Glutamatergic neuron (in vitro differentiated cells): ENCODE measurements at regions not wholly inside any gene's neighbourhood (a gene's known extent, or its start where the extent isn't known, plus 50 kb on each side); places are given as distances from the start of the nearest gene placed in this dataset.

Experiments used
- DNase-seq: peaks from one replicate; pipeline ENCODE4 v3.0.0; 2022
- H3K27ac Mint-ChIP-seq: one replicate; pipeline ENCODE4 v1.8.0; 2020; ENCODE audit warnings: mild to moderate bottlenecking, mixed read lengths, inconsistent platforms; ENCODE audit not compliant: unreplicated experiment
- H3K27me3 Mint-ChIP-seq: one replicate; pipeline ENCODE4 v1.8.0; 2020; ENCODE audit warnings: mild to moderate bottlenecking, moderate library complexity, mixed read lengths, inconsistent platforms; ENCODE audit not compliant: unreplicated experiment
- H3K36me3 Mint-ChIP-seq: one replicate; pipeline ENCODE4 v1.8.0; 2020; ENCODE audit warnings: mild to moderate bottlenecking, mixed read lengths, inconsistent platforms; ENCODE audit not compliant: unreplicated experiment
- H3K4me1 Mint-ChIP-seq: one replicate; pipeline ENCODE4 v1.8.0; 2020; ENCODE audit warnings: mild to moderate bottlenecking, low read depth, mixed read lengths, inconsistent platforms; ENCODE audit not compliant: unreplicated experiment
- H3K4me3 Mint-ChIP-seq: one replicate; pipeline ENCODE4 v1.8.0; 2020; ENCODE audit warnings: mild to moderate bottlenecking, mixed read lengths, inconsistent platforms; ENCODE audit not compliant: unreplicated experiment
- H3K9me3 Mint-ChIP-seq: one replicate; pipeline ENCODE4 v1.8.0; 2020; ENCODE audit warnings: mild to moderate bottlenecking, moderate library complexity, mixed read lengths, inconsistent platforms; ENCODE audit not compliant: unreplicated experiment
- TF ChIP-seq, protein P1 (sequence below): fragments of 200-600 bp; sonication (generic); IDR thresholded peaks from one replicate; pipeline ENCODE4 v1.5.0; 2021; ENCODE audit not compliant: partially characterized antibody, unreplicated experiment

DNA sequence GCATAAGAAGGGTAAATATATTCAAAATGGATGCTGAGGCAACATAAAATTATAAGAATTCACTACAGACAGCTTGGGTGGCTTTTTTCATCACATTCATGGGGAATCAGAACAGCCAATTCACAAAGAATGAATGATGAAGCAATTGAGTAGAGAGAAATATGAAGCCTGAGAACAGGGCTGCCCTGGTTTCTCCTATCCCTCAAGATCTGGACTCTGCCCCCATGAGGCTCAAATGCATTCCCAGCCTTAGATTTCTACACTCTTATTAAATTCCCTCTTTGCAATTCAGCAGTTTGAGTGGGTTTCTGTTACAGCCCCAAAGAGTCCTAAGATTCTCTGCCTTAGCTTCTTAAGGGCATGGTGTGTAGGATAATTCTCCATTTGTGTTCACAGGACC is 172.5 kb downstream of the MAIP1 start:
- DNase-seq: no peak
- peaks cover 5% of the 10 kb centered on the region for H3K9me3 Mint-ChIP-seq
- peaks cover 10% of the 10 kb centered on the region for H3K36me3 Mint-ChIP-seq
- TF ChIP-seq, protein P1, sequence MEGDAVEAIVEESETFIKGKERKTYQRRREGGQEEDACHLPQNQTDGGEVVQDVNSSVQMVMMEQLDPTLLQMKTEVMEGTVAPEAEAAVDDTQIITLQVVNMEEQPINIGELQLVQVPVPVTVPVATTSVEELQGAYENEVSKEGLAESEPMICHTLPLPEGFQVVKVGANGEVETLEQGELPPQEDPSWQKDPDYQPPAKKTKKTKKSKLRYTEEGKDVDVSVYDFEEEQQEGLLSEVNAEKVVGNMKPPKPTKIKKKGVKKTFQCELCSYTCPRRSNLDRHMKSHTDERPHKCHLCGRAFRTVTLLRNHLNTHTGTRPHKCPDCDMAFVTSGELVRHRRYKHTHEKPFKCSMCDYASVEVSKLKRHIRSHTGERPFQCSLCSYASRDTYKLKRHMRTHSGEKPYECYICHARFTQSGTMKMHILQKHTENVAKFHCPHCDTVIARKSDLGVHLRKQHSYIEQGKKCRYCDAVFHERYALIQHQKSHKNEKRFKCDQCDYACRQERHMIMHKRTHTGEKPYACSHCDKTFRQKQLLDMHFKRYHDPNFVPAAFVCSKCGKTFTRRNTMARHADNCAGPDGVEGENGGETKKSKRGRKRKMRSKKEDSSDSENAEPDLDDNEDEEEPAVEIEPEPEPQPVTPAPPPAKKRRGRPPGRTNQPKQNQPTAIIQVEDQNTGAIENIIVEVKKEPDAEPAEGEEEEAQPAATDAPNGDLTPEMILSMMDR: no peak
- peaks cover 2% of the 10 kb centered on the region for H3K27me3 Mint-ChIP-seq
- H3K27ac Mint-ChIP-seq: no peak overlapping the region
- H3K4me3 Mint-ChIP-seq: no peak overlapping the region
- peaks cover 6% of the 10 kb centered on the region for H3K4me1 Mint-ChIP-seq

DNA sequence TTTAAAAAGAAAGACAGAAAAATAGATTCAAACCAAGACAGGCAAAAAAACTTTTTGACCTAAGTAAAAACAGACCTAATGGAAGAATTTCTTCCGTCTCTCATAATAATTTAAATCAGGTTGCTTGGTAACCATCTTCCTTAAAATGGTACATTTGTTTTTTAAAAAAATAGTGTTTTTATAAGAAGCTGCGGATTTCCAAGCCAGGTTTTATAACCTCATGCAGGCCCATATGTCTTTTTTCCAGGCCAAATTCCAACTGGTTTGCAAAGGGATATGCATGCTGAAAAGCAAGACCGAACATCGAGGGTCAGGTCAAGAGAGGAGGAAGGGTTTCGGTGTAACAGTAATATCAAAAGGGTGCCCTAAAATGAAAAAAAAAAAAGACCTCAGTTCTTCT is 172.9 kb downstream of the MAIP1 start:
- H3K27ac Mint-ChIP-seq: no peak overlapping the region
- peaks cover 6% of the 10 kb centered on the region for H3K4me1 Mint-ChIP-seq
- peaks cover 2% of the 10 kb centered on the region for H3K27me3 Mint-ChIP-seq
- peaks cover 5% of the 10 kb centered on the region for H3K9me3 Mint-ChIP-seq
- peaks cover 10% of the 10 kb centered on the region for H3K36me3 Mint-ChIP-seq
- DNase-seq: no peak
- no peak overlapping the region for H3K4me3 Mint-ChIP-seq
- TF ChIP-seq, protein P1: no peak

DNA sequence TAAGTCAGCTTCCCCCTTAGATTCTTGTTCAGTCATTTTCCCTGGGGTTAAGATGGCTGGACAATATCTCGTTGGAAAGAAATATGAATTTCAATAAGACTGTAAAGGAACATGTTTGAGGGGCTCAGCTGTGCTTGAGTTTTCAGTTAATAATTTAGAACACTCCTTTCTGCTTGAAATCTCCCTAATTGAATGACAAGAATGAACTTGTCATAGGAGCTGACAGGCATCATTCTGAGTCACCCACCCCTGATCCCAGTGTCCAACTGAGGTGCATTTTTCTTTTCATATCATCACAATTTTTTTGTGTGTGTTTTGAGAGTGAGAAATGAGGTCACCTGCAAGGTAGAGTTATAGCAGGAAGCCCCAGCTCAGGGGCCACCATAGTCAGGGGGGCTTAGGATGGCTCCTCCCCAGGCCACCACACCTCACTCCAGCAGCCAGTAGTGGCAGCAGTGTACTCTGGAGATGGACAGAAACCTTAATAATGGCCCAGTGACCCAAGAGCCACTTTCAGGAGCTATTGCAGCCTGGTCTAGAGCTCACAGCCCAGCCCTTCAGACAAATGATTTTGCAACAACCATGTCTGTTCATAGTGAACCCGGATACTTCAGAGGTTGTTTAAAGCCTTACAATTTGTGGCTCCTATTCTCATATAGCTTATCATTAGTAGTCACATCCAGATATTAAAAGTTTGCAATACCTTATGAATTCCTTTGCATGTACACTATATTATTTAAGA is 174.5 kb downstream of the MAIP1 start:
- Mint-ChIP-seq H3K9me3 (peaks cover 5% of the 10 kb centered on the region), H3K4me1 (peaks cover 6% of the 10 kb centered on the region), H3K27me3 (no peaks in the 10 kb centered on the region), H3K36me3 (no peaks in the 10 kb centered on the region), H3K4me3 (no peak overlapping the region), H3K27ac (no peak overlapping the region)
- TF ChIP-seq, protein P1: no peak
- DNase-seq: no peak

DNA sequence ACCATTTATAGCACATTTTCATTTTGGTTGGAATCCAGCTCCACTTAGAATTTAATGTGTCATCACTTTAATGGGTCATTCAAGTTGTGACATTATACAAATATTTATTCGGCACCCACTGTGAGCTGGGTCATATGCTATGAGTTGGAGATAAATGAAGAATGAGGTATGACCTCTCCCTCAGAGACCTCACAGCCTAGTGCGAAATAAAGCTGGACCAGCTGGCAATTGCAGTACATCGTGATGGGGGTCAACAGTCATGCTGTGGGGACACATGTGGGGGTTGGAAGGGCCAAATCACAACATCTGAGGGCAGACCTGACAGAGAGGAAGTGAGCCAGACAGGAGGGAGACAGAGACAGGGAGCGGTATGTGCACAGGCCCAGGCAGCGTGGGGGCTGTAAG is 175.4 kb downstream of the MAIP1 start:
- TF ChIP-seq, protein P1: no peak
- Mint-ChIP-seq H3K36me3 (peaks cover 4% of the 10 kb centered on the region), H3K4me1 (peaks cover 6% of the 10 kb centered on the region), H3K4me3 (no peak overlapping the region), H3K27me3 (no peaks in the 10 kb centered on the region), H3K27ac (no peak overlapping the region), H3K9me3 (peaks cover 5% of the 10 kb centered on the region)
- no peak for DNase-seq

DNA sequence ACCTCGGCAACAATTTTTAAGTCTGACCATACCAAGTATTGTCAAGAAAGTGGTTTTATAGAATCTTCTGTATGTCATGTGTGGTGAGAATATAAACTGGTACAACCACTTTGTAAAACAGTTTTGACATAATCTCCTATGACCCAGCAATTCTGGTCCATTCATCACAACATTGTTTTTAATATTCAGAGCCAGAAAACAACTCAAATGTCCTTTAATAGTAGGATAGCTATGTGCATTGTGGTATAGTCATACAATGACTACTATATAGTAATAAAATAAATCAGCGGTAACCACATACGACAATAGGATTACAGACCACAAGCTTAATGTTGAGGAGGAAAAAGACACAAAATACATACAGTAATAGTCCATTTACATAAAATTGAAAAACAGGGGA is 175.2 kb upstream of the SPATS2L start:
- no peak for DNase-seq
- peaks cover 3% of the 10 kb centered on the region for H3K9me3 Mint-ChIP-seq
- TF ChIP-seq, protein P1: no peak
- peaks cover 4% of the 10 kb centered on the region for H3K36me3 Mint-ChIP-seq
- no peak overlapping the region for H3K27ac Mint-ChIP-seq
- H3K27me3 Mint-ChIP-seq: no peaks in the 10 kb centered on the region
- no peak overlapping the region for H3K4me3 Mint-ChIP-seq
- H3K4me1 Mint-ChIP-seq: peaks cover 4% of the 10 kb centered on the region
